ENCODE measurements at regions not wholly inside any gene's neighbourhood (a gene's known extent, or its start where the extent isn't known, plus 50 kb on each side); places are given as distances from the start of the nearest gene placed in this dataset.
A peak's percentile ranks its signal among the peaks of the same experiment; 100 is the strongest.

- H3K27ac ChIP-seq (ENCODE audit: low read depth, low read length): no peak overlapping the region
- H3K9ac ChIP-seq (ENCODE audit: low read length): no peak overlapping the region
- H3K79me1 ChIP-seq (ENCODE audit: low read length): no peaks in the 10 kb centered on the region
- peaks cover 1% of the 10 kb centered on the region for H3K9me3 ChIP-seq (ENCODE audit: insufficient read depth, low read depth, low read length)
- no peaks in the 10 kb centered on the region for H3K79me2 ChIP-seq (ENCODE audit: control insufficient read depth, insufficient read depth, low read length, poor library complexity)
- no peak overlapping the region for H3K23ac ChIP-seq (ENCODE audit: low read length)
- H4K8ac ChIP-seq (ENCODE audit: low read depth, low read length): no peak overlapping the region
- H4K91ac ChIP-seq (ENCODE audit: low read depth, low read length): no peak overlapping the region
- no peak overlapping the region for H2BK5ac ChIP-seq (ENCODE audit: low read depth, low read length, poor library complexity)
- no peak overlapping the region for H2BK12ac ChIP-seq (ENCODE audit: low read length)
- H3K4ac ChIP-seq (ENCODE audit: low read depth, low read length): no peak overlapping the region
- WGBS (ENCODE audit: extremely low coverage, insufficient coverage, insufficient read length): no CpG with 5 or more reads among the region's 2 CpGs
- H4K12ac ChIP-seq (ENCODE audit: low read depth, low read length): no peak overlapping the region
- H3K4me2 ChIP-seq (ENCODE audit: low read length): no peak overlapping the region
- no peak for DNase-seq
- H2AFZ ChIP-seq (ENCODE audit: insufficient read depth, low read length, poor library complexity): no peak overlapping the region
- H3K27me3 ChIP-seq (ENCODE audit: insufficient read depth, low read length): no peaks in the 10 kb centered on the region
- no peak overlapping the region for H2AK5ac ChIP-seq (ENCODE audit: low read length)
- no peak overlapping the region for H2BK120ac ChIP-seq (ENCODE audit: insufficient read depth, low read length, poor library complexity)
- no peak overlapping the region for H3K14ac ChIP-seq (ENCODE audit: low read length)
- H3K36me3 ChIP-seq (ENCODE audit: control insufficient read depth in 1 of 2, insufficient read depth in 2 of 2, low read length in 2 of 2): no peaks in the 10 kb centered on the region
- no peak overlapping the region for H3K4me3 ChIP-seq (ENCODE audit: low read depth, low read length)
- H3K18ac ChIP-seq (ENCODE audit: low read length): no peak overlapping the region
- H3K4me1 ChIP-seq (ENCODE audit: control insufficient read depth in 1 of 2, insufficient read depth in 2 of 2, low read length in 2 of 2): peaks cover 8 to 11% of the 10 kb centered on the region in 2 experiments
These were observed 193.5 kb downstream of the PCDH17 start for GRCh38 chr13:57825066-57825465.

- DNase-seq: peak in 1 of 2 donors; percentile 11
- Histone ChIP-seq H3K36me3 (ENCODE audit: control insufficient read depth in 1 of 2, insufficient read depth in 2 of 2, low read length in 2 of 2) (no peaks in the 10 kb centered on the region), H2BK12ac (ENCODE audit: low read length) (no peak overlapping the region), H3K4ac (ENCODE audit: low read depth, low read length) (no peak overlapping the region), H2AFZ (ENCODE audit: insufficient read depth, low read length, poor library complexity) (no peak overlapping the region), H3K79me1 (ENCODE audit: low read length) (no peaks in the 10 kb centered on the region), H4K91ac (ENCODE audit: low read depth, low read length) (no peak overlapping the region), H4K12ac (ENCODE audit: low read depth, low read length) (no peak overlapping the region), H3K79me2 (ENCODE audit: control insufficient read depth, insufficient read depth, low read length, poor library complexity) (no peaks in the 10 kb centered on the region), H2BK120ac (ENCODE audit: insufficient read depth, low read length, poor library complexity) (no peak overlapping the region), H2BK5ac (ENCODE audit: low read depth, low read length, poor library complexity) (no peak overlapping the region), H3K18ac (ENCODE audit: low read length) (no peak overlapping the region), H2AK5ac (ENCODE audit: low read length) (no peak overlapping the region), H3K23ac (ENCODE audit: low read length) (no peak overlapping the region), H3K4me3 (ENCODE audit: low read depth, low read length) (no peak overlapping the region), H3K4me2 (ENCODE audit: low read length) (no peak overlapping the region), H3K14ac (ENCODE audit: low read length) (no peak overlapping the region), H3K27me3 (ENCODE audit: insufficient read depth, low read length) (no peaks in the 10 kb centered on the region), H3K9me3 (ENCODE audit: insufficient read depth, low read depth, low read length) (peaks cover 1% of the 10 kb centered on the region), H3K4me1 (ENCODE audit: control insufficient read depth in 1 of 2, insufficient read depth in 2 of 2, low read length in 2 of 2) (no peaks in the 10 kb centered on the region), H3K9ac (ENCODE audit: low read length) (no peak overlapping the region), H4K8ac (ENCODE audit: low read depth, low read length) (no peak overlapping the region), H3K27ac (ENCODE audit: low read depth, low read length) (no peak overlapping the region)
- WGBS (ENCODE audit: extremely low coverage, insufficient coverage, insufficient read length): no CpG with 5 or more reads among the region's 3 CpGs
These were observed 198.0 kb downstream of the PCDH17 start for GRCh38 chr13:57829496-57829895.

GRCh38 chr13:57832187-57832586 is 200.6 kb downstream of the PCDH17 start:
- Histone ChIP-seq H3K4me2 (ENCODE audit: low read length) (no peak overlapping the region), H4K12ac (ENCODE audit: low read depth, low read length) (no peak overlapping the region), H2AK5ac (ENCODE audit: low read length) (no peak overlapping the region), H2BK12ac (ENCODE audit: low read length) (no peak overlapping the region), H3K36me3 (ENCODE audit: control insufficient read depth in 1 of 2, insufficient read depth in 2 of 2, low read length in 2 of 2) (no peaks in the 10 kb centered on the region), H3K4me3 (ENCODE audit: low read depth, low read length) (no peak overlapping the region), H3K4ac (ENCODE audit: low read depth, low read length) (no peak overlapping the region), H4K8ac (ENCODE audit: low read depth, low read length) (no peak overlapping the region), H3K14ac (ENCODE audit: low read length) (no peak overlapping the region), H2BK120ac (ENCODE audit: insufficient read depth, low read length, poor library complexity) (no peak overlapping the region), H3K27ac (ENCODE audit: low read depth, low read length) (no peak overlapping the region), H3K79me1 (ENCODE audit: low read length) (no peaks in the 10 kb centered on the region), H3K27me3 (ENCODE audit: insufficient read depth, low read length) (no peaks in the 10 kb centered on the region), H3K18ac (ENCODE audit: low read length) (no peak overlapping the region), H3K4me1 (ENCODE audit: control insufficient read depth in 1 of 2, insufficient read depth in 2 of 2, low read length in 2 of 2) (no peaks in the 10 kb centered on the region), H2AFZ (ENCODE audit: insufficient read depth, low read length, poor library complexity) (no peak overlapping the region), H2BK5ac (ENCODE audit: low read depth, low read length, poor library complexity) (no peak overlapping the region), H3K9me3 (ENCODE audit: insufficient read depth, low read depth, low read length) (peaks cover 1% of the 10 kb centered on the region), H3K79me2 (ENCODE audit: control insufficient read depth, insufficient read depth, low read length, poor library complexity) (no peaks in the 10 kb centered on the region), H3K9ac (ENCODE audit: low read length) (no peak overlapping the region), H3K23ac (ENCODE audit: low read length) (no peak overlapping the region), H4K91ac (ENCODE audit: low read depth, low read length) (no peak overlapping the region)
- DNase-seq: no peak
- whole genome bisulfite sequencing (ENCODE audit: extremely low coverage, insufficient coverage, insufficient read length): no CpG with 5 or more reads among the region's 8 CpGs

GRCh38 chr13:57837801-57838200 is 206.3 kb downstream of the PCDH17 start:
- Histone ChIP-seq H3K79me2 (ENCODE audit: control insufficient read depth, insufficient read depth, low read length, poor library complexity) (no peaks in the 10 kb centered on the region), H3K36me3 (ENCODE audit: control insufficient read depth in 1 of 2, insufficient read depth in 2 of 2, low read length in 2 of 2) (no peaks in the 10 kb centered on the region), H4K8ac (ENCODE audit: low read depth, low read length) (no peak overlapping the region), H3K18ac (ENCODE audit: low read length) (no peak overlapping the region), H4K12ac (ENCODE audit: low read depth, low read length) (no peak overlapping the region), H3K4me1 (ENCODE audit: control insufficient read depth in 1 of 2, insufficient read depth in 2 of 2, low read length in 2 of 2) (no peaks in the 10 kb centered on the region), H2AK5ac (ENCODE audit: low read length) (no peak overlapping the region), H3K4me3 (ENCODE audit: low read depth, low read length) (no peak overlapping the region), H2BK5ac (ENCODE audit: low read depth, low read length, poor library complexity) (no peak overlapping the region), H2AFZ (ENCODE audit: insufficient read depth, low read length, poor library complexity) (no peak overlapping the region), H3K9me3 (ENCODE audit: insufficient read depth, low read depth, low read length) (no peaks in the 10 kb centered on the region), H3K27me3 (ENCODE audit: insufficient read depth, low read length) (no peaks in the 10 kb centered on the region), H3K23ac (ENCODE audit: low read length) (no peak overlapping the region), H3K14ac (ENCODE audit: low read length) (no peak overlapping the region), H2BK120ac (ENCODE audit: insufficient read depth, low read length, poor library complexity) (no peak overlapping the region), H3K4me2 (ENCODE audit: low read length) (no peak overlapping the region), H3K79me1 (ENCODE audit: low read length) (no peaks in the 10 kb centered on the region), H3K9ac (ENCODE audit: low read length) (no peak overlapping the region), H2BK12ac (ENCODE audit: low read length) (no peak overlapping the region), H3K4ac (ENCODE audit: low read depth, low read length) (no peak overlapping the region), H4K91ac (ENCODE audit: low read depth, low read length) (no peak overlapping the region), H3K27ac (ENCODE audit: low read depth, low read length) (no peak overlapping the region)
- no peak for DNase-seq

Data from trophoblast cell (in vitro differentiated cells and primary cell).